ENCODE measurements at regions not wholly inside any gene's neighbourhood (a gene's known extent, or its start where the extent isn't known, plus 50 kb on each side); places are given as distances from the start of the nearest gene placed in this dataset.

DNA sequence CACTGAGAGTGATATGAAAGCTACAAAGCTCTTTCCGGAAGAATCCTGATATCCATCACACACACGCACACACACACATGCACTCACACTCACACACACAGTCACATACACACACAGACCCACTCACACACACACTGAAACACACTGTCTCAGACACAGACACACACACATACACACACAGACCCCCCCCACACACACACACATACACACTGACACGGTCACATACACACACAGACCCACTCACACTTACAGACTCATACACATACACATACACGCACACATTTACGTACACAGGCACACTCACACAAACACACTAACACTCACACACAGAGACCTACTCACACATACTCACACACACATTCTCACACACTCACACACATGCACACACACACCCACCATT is 58.6 kb downstream of the LIG4 start:
- DNase-seq (ENCODE audit: low read depth): no peak

DNA sequence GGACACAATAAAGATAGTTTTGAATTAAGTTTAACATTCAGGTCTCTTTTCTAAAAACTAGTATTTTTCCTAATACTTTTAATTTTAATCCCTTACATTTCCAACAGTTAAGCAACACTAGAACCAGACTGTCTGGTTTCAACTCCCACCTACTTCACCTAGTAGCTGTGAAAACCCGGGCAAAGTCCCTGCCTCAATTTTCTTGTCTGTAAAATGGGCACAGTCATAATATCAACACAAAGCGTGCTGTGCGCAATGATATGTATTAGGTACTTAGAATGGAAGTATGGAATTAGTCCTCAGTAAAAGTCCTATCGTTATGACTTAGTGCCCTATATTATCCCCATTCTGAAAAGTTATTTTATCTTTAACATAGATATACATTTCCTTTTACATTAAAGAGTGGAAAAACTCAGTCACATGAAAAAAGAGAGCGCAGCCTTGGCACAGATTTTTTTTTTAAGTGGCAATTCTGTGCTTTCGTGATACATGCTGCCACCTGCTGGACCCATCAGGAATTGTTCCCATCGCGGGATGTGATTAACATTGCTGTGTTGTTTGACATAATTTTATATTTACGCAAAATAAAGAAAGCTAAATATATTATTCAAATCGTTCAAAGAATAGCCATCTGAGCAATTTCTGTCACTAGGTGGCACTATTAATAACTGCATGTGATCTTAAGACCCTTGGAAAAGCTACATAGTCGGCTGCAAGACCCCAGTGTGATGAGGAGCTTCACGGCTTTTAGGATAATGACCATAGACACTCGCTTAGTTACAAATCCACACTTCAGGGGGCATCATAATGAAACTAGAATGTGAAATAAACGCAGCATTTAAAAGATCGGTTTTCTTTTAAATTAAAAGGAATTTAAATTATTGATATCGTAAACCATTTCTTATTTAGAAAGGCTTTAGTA is 59.9 kb downstream of the LIG4 start:
- peak; percentile 30 for DNase-seq (ENCODE audit: low read depth)

DNA sequence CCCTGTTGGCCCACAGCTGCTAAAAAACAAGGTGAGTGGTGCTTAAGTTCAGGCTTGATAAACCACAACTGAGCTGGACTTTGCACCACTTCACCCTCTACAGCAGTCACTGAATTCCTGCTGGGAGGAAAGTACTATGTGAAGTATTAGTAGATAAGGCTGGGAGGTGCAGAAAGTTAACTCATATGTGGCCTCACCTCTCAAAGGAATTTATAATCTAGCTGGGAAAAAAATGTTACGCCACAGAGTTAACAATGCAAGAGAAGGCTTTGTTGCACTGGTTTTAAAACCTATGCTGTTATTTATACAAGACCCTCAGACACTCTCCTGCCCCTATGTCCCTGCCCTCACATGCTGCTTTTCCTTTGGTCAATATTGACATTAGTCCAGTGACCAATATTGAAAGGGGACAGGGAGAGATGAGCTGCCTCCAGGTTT is 60.9 kb downstream of the LIG4 start:
- DNase-seq (ENCODE audit: low read depth): no peak

DNA sequence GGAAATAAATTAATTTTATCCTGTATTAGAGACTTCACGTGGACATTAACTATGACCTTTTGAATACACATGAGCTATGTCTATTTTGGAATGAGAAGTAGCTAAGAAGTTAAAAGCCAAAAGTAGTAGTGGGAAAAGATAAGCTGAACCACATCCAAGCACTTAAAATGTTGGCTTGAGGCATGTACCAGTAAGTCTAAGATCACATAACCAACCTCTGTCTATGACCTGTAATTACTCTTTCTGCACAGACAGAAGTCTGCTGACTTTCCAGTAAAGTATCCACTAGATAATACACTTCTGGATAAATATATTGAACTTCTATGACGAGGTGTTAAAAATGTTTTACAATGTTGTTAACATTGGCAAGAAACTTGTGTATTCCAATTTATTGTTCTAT is 68.7 kb downstream of the LIG4 start:
- no peak for DNase-seq (ENCODE audit: low read depth)

DNA sequence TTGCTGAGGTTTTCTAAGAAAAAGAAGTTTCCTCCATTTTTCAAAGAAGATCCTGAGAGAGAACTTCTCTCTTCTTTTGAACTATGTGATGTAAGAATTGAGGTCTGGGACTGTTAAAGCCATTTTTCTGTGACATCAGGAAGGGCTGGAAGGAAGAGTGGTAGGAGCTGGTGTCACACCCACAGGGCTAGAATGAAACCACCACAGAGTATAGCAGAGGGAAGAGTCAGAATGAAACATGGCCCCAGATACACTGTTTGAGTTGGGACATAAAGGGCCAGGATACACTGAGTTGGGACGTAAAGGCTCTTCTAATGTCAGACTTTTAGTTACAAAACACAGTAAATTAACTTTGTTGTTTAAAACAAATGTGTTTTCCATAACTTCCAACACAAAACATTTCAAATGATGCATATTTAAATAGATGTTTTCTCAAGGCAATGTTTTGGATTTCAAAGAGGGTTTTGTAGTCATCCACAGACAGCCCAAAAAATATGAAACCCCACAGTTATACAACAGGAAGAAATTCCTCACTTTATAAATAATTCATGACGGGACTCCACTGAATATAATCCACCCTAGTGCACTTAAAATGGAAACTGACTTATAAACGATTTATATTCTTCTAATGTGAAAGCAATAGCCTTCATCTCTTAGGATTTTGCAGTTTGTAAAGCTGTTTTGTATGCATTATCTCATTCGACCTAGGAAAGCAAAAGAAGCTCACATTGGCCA is 72.5 kb downstream of the LIG4 start:
- no peak for DNase-seq (ENCODE audit: low read depth)

DNA sequence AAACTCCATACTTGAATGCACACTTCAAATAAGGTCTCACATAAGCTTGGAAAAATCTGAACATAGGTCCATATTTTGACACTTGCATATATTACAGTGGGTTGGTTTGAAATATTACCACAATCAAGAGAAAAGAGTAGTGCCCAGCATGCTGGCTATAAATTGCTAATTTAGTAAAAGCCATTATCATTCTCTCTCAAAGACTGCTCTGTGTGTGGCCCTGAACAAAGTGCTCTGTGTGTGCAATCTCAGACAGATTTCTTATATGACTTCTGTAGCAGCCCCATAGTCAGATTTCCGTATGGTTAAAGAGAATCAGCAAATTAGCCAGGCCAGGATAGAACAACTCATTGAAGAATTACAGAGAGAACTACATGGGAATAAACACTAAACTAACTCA is 78.2 kb downstream of the LIG4 start:
- DNase-seq (ENCODE audit: low read depth): no peak

DNA sequence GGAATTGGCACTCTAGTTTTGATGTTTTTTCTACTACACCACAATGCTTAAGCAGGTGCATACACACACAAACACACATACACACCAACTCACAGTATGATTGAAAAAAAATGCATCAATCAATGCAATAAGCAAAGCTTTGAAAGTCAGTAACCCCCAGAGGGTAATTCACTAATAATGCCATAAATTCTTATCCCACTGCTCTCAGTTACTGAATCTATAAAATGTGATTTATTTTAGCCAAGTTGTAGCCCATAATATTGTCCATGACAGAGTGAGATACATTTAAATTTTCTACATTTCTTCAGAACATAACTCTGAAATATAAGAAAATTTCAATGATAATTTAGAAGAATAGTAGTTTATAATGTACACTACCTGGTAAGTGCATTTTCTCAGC is 87.9 kb downstream of the LIG4 start:
- DNase-seq (ENCODE audit: low read depth): no peak

DNA sequence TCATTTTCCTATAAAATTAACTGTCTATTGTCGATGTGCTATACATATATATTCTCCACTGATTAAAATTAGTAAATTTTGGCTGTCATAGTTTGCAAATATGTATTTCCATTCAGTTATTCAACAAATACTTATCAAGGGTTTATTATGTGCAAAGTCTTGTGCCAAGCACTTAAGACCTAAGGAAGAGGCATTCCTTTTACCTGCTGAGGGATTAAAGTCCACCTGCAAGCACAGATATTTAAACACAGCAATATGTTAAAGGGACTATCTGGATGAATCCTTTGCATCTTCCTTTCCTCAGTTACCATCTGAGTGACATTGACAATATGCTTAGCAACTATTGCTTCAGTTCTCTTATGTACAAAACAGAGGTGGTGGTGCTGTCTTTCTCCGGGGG is 89.3 kb downstream of the LIG4 start:
- DNase-seq (ENCODE audit: low read depth): no peak

DNA sequence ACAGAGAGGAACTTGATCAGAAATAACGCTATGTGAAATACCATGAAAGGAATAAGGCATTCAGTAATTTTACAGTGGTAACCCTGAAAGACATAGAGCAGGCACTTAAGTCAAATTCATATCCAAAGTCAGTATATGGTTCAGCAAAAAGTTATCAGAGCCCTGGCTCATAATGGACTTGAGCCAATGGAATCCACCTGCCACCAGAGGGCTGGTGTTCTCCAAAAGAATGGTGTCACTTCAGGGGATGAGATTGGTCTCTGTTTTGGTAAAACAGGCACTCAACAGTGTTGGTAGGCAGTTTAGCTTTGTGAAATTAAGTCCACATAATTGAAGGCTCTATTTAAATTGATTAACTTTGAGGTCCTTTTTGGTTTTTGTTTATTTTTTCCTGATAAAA is 93.9 kb downstream of the LIG4 start:
- DNase-seq (ENCODE audit: low read depth): no peak

DNA sequence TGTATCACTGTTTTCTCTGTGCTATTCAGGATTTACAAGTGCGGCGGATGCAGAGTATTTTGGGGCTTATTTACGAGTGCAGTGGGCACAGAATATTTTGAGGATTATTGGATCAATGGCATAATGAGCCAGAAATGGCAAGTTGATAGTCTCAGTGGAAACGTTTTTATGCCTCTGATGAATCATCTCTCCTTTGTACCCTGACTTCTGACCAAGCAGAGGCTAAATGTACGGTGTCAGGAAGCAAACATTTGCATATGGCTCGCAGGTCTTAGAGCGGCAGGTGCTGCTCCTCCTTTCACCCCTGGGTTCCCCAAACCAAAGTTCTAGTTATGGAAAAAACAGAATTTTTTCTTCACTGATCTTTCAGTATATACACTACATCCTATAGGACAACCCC is 94.5 kb downstream of the LIG4 start:
- DNase-seq (ENCODE audit: low read depth): no peak

DNA sequence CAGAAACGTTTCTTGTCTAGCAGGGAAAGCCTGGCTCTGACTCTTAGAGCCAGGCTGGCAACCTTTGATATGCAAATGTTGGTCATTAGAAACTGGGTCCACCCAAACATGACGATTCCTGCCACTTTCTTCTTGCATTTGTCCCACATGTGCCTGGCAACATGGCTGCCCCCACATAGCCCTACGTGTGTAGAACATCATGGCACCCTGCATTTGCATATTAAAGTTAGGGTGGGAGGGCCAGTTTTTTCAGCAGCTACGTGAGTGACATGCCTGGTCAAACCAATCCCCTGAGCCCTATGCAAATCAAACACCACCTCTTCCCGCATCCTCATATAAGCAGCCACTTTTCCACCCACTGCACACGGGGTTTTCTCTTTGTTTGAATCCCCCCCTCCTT is 95.0 kb downstream of the LIG4 start:
- DNase-seq (ENCODE audit: low read depth): no peak

DNA sequence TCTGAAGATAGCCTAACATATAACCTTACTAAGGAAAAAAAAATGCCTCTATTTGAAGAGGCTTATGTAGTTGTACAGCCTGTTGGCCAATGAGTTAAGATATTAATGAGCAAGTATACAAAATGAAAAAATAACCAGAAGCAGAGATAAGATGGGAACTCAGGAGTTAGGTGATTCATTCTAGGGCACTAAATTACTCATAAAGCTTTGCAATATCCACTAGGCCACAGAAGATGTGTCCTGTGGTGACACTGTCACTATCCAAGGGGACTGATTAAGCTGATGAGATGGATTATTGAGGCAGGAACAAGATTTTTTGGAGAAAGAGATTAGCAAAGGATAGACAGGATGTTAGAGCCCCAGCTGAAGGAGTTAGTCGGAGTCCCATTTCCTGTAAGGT is 99.6 kb downstream of the LIG4 start:
- DNase-seq (ENCODE audit: low read depth): no peak

DNA sequence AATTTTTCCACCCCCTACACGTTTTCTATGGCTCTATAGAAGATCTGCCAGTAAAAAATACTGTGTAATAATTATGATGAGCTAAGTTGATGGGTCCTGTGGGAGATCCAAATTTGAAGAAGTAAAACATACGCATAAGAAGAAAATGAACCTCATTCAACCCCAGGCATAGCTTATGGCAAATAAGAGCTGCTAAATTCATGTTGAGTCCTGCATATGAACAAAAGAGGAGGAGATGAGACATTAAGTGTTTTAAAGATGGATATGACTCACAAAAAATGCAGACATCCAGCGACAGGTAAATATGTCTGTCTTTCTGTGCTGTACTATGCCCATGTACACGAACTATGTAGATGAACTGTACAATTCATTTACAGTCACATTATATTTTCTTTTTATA is 101.9 kb downstream of the LIG4 start:
- DNase-seq (ENCODE audit: low read depth): no peak

DNA sequence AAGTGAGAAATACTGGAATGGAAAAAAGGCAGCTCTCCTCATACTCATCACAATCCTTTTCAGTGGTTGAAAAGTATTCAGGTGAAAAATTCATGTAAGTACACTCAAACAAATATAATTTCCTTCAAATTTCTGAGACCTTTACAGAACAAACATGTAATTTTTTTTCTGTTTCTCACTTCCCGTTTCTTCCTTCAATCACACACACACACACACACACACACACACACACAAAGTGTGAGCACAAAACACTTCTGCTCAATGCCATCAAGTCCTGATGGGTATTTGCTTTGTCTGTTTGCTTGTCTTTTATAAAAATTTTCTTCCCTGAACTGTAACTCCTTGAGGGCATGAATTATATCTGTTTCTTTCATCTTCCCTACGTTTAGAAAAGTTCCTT is 110.6 kb downstream of the LIG4 start:
- DNase-seq (ENCODE audit: low read depth): no peak

DNA sequence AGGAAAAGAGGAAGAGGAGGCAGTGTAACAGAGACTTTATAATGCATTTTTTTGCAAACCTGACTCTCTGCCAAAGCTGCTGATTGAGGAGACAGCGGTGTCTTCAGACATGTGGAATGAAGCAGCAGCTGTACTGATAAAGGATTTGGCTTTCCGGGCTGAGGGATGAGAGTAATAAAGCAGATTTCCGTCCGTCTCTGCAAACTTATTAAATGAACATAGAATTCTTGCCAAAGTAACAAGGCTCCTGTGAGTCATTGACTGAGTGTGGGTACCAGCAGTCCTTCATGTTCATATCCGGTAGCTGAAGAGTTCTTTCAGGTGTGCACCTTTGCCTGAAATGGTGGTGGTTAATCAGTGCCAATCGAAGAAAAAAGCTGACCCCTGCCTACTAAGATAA is 112.6 kb downstream of the LIG4 start:
- DNase-seq (ENCODE audit: low read depth): no peak

DNA sequence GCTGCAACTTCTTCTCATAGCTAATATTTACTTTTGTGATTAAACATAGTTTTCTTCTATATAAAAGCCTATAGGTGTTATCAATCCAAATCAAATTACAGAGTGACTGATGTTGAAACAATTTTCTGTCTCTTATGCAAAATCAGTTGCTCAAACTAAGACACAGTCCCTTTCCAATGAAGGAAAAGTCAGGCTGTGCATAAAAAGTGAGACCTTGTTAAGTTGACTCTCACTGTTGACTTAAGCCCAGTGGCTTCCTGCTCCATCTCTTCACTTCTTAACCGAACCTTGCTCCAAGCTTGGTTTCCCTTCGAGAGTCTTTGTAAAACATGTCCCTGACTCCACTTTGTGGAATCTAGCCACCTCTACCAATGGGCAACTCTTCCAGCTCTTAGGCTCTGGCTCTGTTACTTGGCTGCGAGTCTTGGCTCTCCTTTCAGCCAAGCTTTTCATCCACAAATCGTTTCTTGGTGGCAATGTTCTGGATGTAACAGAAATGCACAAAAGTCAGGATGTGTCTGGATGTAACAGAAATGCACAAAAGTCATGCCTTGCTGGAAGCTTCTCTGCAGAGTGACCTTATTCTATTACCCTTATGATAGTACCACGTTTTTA is 118.9 kb downstream of the LIG4 start:
- DNase-seq (ENCODE audit: low read depth): no peak

DNA sequence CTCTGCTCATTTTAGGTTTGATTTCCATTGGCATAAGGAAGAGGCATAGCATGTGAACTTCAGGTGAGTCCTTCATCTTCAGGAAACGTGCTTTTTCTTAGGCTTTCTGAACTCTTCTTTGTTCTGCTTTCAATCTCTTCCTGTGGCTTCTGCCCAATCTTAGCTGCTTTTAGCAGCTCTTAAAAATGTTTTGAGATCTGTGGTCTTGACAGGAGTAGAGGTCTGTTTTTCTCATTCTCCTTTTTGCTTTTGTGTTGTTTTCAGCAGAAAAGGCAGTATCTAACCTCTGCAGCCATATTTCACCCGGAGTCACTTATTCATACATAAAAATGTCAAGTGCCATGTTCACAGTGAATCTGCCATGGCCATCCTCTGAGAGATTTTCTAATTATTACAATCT is 120.3 kb downstream of the LIG4 start:
- DNase-seq (ENCODE audit: low read depth): no peak

DNA sequence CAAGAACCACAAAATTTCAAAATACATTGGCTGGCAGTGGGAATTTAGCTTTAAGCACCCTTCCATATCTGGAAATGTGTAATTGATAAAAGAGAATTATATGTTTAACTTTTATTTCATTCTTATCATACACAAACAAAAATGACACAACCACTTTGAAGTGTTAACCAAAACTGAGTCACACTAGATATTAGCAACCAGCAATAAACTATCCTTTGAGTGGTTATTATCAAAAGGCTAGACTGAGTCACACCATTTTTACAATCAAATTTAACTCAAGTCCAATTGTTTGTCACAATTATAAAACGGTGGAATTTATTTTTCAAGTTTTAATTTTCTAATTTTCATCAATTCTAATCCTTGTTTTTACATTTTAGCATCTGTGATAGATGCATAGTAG is 121.7 kb downstream of the LIG4 start:
- DNase-seq (ENCODE audit: low read depth): no peak

DNA sequence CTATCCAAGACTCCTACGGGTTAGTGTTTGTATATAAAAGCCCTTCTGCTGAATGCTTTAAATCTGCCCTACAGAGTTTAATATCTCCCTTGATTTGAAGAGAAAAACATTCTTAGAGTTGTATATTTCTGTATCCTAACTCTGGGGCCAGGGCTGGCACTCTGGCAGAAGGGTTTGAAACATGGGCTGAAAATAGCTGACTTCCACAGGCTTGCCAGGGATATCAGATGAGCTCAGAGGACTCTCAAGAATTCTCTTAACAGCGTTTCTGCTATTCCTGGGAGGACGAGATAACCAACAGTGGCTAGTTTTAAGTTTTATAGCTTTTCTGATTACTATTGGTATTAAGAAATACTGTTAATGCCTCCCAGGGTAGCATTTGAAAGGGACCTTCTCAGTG is 127.5 kb downstream of the LIG4 start:
- no peak for DNase-seq (ENCODE audit: low read depth)

DNA sequence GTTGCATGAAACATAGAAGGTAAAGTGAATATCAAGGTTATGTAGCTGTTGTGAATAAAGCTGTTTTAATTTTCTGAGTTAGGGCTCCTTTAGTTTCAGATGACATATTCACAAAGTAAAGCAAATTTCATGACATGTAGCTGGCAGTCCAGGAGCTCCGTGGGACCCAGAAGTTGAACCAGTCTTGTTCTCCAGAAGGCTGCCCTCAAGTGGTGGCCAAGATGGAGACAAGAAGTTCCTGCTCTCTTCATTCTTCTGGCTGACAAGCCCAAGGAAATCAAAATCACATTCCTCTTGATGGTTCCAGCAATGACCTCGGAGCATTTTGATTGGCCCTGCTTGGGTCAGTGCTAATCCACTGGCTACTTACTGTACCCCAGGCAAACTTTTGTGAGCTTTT is 128.7 kb downstream of the LIG4 start:
- no peak for DNase-seq (ENCODE audit: low read depth)

DNA sequence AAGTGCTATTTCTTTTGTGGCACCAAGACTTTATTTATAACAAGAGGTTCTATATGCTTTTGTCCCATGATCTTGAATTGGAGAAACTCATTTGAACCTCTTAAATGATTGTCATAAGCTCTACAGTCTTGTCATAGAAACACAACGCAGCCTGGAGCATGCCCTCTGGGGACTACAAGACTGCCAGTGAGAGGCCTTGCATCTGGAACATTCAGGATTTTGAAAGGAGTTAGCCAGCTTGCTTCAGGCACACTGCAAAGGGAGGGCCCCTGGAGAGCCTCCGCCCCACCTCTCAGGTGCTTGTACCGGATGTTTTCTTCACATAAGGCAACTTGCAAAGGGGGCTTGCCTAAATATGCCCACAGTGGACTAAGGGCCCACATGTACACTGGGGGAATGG is 130.5 kb downstream of the LIG4 start:
- no peak for DNase-seq (ENCODE audit: low read depth)

DNA sequence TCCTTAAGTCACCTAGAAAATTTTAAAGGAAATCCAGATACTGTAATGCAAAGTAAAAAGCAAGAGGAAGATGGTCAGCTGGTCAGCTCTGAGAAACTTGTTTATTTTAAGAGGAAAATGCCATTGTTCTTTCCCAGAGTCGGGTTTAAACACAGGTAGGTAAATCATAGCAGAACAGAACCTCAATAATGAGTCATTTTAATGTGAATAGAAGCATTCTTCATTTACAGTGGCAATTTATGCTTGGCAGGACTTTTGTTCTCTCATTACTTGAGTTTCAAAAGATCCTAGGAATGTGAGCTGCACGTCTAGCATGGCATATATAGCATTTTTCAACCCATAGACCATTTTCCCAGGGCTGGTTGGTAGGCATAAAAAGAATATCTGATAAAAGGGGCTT is 132.3 kb downstream of the LIG4 start:
- no peak for DNase-seq (ENCODE audit: low read depth)

DNA sequence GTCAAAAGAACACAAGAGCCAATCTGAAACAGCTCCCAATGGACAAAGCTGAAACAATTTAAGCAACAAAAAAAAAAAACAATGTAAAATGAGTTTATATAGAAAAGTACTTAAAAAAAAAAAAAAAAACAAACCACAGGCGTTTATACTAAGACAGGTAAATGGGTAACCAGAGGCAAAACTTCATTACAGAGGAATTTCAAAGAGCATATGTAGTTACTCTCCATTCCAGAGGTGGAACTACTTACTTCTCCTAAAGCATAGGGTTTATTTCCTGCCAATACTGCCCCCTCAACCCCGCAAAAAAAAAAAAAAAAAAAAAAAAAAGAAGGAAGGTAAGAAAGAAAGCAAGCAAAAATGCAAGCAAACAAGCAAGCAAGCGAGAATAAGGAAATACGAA is 132.9 kb downstream of the LIG4 start:
- DNase-seq (ENCODE audit: low read depth): no peak

All from activated T-helper 9 cell treated with anti-CD3 and anti-CD28 coated beads, Interleukin-2, amount 50 U/mL, for 16 hours (primary cell).